GM12872 (cell line): ENCODE measurements at regions not wholly inside any gene's neighbourhood (a gene's known extent, or its start where the extent isn't known, plus 50 kb on each side); places are given as distances from the start of the nearest gene placed in this dataset.
A peak's percentile ranks its signal among the peaks of the same experiment; 100 is the strongest.

Source experiments
- TF ChIP-seq, protein P1 (sequence below): IDR thresholded peaks from 3 replicates; pipeline ENCODE4 v1.5.1; 2011; ENCODE audit warnings: low read depth, mild to moderate bottlenecking, low read length, moderate library complexity; ENCODE audit not compliant: insufficient read depth

DNA sequence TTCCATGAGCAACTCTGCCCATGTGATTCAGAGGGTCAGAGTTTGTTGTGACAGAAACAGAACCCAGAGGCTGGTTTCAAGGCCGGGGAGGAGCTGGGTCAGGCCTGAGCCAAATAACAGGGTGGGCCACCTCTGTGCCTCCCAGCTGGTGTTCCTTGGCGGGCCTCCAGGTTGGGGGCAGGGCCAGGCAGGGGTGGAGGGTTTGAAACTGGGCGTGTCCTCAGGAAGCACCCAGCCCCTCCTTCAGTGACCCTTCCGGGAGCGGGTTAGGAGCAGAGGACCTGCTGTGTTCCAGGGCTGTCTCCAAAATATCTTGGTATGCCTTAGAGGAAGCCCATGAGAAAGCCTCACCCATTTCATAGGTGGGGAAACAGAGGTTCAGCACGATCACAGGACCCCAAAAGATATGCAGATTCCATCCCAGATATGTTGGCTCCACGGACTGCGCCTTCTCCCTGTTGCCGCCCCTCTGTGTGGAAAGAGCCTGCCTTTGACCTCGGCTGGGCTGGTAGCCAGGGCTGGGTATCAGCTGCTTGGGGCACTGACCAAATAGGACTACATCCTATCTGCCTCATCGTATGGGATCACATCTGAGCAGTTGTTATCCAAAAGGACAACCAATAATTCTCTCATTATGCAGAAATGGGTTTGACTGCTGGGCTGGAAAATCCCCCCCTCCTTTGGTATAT, 74.8 kb upstream of the GLI2 start:
- TF ChIP-seq, protein P1, sequence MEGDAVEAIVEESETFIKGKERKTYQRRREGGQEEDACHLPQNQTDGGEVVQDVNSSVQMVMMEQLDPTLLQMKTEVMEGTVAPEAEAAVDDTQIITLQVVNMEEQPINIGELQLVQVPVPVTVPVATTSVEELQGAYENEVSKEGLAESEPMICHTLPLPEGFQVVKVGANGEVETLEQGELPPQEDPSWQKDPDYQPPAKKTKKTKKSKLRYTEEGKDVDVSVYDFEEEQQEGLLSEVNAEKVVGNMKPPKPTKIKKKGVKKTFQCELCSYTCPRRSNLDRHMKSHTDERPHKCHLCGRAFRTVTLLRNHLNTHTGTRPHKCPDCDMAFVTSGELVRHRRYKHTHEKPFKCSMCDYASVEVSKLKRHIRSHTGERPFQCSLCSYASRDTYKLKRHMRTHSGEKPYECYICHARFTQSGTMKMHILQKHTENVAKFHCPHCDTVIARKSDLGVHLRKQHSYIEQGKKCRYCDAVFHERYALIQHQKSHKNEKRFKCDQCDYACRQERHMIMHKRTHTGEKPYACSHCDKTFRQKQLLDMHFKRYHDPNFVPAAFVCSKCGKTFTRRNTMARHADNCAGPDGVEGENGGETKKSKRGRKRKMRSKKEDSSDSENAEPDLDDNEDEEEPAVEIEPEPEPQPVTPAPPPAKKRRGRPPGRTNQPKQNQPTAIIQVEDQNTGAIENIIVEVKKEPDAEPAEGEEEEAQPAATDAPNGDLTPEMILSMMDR = no peak

DNA sequence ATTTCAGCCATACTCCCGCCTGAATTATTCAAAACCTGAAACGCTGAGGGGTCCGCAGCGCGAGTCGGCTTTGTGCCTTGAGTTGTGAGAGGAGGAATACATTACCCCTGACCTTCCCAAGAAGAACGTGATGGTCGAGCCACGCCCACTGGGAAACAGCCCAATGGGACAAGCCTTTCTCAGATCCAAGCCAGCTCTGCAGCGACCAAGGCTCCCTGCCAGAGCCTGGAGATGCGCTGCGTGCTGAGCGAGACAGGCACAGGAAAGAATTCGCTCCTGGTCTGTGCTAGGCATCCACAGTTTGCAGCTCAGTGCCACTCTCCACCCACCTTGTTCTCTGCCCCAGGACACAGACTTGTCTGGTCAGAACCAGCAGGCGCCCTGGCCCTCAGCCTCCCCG, 74.1 kb upstream of the GLI2 start:
- TF ChIP-seq, protein P1 = no peak

DNA sequence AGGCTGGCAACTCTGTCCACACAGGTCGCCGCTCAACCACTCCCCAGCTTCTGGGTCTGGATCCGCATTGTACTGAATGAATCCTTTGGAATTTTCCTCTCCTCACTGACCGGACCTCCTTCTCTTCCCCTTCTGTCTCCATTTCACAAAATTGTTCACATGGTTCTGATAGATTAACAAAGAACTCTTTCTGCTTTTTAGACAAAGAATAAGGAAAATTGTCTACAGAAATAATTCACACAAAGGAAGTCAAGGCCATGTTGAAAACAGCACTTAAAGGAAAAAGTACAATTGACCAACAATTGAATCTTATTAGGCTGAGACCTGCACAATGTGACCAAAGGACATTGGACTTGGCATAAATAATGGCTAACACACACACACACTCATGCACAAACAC, 73.6 kb upstream of the GLI2 start:
- TF ChIP-seq, protein P1 = no peak

DNA sequence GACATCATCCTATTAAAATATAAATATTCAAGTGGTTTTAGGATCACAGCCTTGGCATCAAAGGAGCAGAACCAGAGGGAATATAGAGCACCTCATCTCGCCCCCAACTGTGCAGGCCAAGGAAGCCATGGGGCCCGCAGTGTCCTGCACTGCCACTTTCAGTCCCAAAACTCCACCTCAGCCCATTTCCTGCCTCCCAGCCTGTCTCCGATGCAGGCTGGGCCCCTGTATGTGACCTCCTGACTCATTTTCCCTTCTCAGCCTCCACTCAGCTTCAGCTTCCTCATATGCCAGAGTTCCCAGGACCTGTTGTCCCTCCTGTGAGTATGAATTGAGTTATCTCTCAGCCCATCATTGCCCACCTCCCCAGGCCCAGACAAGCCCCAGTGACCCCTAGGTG, 72.9 kb upstream of the GLI2 start:
- TF ChIP-seq, protein P1 = no peak

DNA sequence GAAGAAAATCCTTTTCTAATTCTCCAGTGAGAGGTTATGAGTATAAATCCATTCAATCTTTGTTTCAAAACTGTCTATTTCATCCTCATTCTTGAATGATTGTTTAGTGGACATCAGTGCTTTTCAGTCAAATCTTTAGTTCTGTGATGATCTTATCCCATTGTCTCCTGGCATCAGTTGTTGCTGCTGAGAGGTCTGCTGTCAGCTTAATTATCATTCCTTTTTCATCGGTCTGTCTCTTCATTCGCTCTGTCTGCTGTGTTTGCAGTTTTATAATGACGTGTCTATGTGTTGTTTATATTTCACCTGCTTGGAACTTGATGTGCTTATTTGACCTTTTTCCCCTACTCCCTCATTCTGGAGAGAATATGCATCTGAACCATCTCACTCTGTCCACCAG, 69.2 kb upstream of the GLI2 start:
- TF ChIP-seq, protein P1 = no peak

DNA sequence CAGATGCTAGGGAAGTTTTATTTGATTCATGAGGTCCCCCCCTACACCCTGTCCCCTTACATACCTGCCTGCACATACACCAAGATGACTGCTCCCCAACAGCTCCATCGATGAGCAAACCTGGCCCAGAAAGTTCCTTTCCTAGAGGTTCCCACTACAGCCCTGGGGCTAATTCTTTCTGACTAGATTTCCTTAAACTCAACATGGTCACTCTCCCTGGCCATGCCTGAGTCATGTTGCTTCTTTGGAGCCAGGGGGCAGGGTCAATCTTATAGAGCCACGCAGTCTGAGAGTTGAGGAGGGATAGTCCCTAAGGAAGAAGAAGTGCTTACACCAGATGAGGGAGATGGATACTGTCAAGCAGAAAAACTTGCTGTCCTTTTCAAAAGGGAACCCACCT, 67.7 kb upstream of the GLI2 start:
- TF ChIP-seq, protein P1 = no peak

DNA sequence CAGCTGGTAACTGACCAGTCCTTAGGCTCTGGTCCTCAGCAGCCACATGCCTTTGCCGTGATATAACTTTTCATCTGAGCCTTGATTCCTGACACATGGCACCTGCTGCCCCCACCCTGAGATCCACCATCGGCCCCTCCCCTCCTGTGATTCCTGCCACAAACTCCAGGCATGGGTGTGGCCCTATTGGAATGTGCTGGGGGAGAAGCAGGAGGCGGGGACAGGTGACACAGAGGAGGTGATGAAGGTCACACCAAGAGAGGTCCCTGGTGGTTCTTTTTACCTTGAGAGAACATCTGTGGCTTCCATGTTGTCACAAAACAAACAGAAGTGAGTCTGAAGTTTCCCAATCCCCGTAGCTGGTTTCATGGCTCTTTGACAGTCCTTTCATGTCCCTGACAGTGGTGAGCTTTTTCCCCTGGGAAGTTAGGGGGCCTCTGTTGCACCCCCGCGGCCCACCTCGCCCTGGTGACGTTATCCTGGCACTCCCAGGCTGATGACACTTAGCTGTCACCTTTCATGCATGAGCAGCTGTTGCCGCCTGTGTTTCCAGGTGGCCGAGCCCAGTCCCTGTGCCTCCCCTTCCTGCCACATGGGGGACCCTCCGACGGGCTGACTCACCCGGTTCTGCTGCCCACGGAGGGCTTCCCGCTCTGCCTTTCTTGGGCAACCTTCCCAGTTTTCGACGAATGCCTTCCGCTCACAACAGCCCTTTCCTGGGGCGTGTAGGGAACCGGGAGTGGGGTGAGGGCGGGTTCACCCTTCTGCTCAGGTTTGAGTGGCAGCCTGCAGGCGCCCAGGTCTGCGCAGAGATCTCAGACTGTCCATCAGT, 66.3 kb upstream of the GLI2 start:
- TF ChIP-seq, protein P1 = peak; percentile 44
